ENCODE measurements at regions not wholly inside any gene's neighbourhood (a gene's known extent, or its start where the extent isn't known, plus 50 kb on each side); places are given as distances from the start of the nearest gene placed in this dataset.

- TF ChIP-seq CTCF (IDR thresholded peaks at IDR 0.05) = no peak
- TF ChIP-seq EZH2 (IDR thresholded peaks at IDR 0.05; ENCODE audit: borderline replicate concordance, insufficient read depth, low read depth, low read length, poor library complexity, severe bottlenecking) = no peak
These were observed 71.6 kb upstream of the MDGA2 start for GRCh38 chr14:47746986-47747385.
